ENCODE measurements at regions not wholly inside any gene's neighbourhood (a gene's known extent, or its start where the extent isn't known, plus 50 kb on each side); places are given as distances from the start of the nearest gene placed in this dataset.
A peak's percentile ranks its signal among the peaks of the same experiment; 100 is the strongest.

DNA sequence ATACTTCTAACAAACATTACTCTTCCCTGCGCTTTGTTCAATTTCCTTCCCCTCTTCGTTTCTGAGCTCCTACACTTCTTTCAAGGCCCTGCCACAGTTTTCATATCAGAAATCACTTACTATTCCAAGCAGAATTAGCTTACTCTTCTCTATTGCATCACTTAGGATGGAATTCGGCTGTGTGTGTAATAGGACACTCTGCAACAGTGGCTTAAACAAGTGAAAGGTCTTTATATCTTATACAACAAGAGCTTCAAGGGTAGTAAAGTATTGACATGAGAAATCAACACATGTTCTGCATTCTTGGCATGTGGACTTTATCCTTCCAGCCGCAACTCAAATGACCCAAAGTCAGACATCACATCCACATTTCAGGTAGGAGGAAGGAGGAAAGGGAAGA is 279.6 kb downstream of the PCDH20 start:
- H3K4me2 ChIP-seq, result no peak overlapping the region
- WGBS (ENCODE audit: low lambda C conversion rate, missing lambda C conversion rate), result 52% methylated on average over 4 of the region's 4 CpGs
- no peaks in the 10 kb centered on the region for H4K20me1 ChIP-seq (ENCODE audit: insufficient read depth, poor library complexity, severe bottlenecking)
- H3K36me3 ChIP-seq (replicated peaks; ENCODE audit: insufficient read depth, low read depth), result no peaks in the 10 kb centered on the region
- no peak overlapping the region for H3K4me3 ChIP-seq
- H2AFZ ChIP-seq, result no peak overlapping the region
- no peak overlapping the region for H3K27ac ChIP-seq
- no peak for TF ChIP-seq EZH2 (IDR thresholded peaks at IDR 0.05; ENCODE audit: borderline replicate concordance)
- TF ChIP-seq EZH2phosphoT487 (IDR thresholded peaks at IDR 0.05; ENCODE audit: low read depth, severe bottlenecking, unreplicated experiment), result no peak
- TF ChIP-seq, protein P1, sequence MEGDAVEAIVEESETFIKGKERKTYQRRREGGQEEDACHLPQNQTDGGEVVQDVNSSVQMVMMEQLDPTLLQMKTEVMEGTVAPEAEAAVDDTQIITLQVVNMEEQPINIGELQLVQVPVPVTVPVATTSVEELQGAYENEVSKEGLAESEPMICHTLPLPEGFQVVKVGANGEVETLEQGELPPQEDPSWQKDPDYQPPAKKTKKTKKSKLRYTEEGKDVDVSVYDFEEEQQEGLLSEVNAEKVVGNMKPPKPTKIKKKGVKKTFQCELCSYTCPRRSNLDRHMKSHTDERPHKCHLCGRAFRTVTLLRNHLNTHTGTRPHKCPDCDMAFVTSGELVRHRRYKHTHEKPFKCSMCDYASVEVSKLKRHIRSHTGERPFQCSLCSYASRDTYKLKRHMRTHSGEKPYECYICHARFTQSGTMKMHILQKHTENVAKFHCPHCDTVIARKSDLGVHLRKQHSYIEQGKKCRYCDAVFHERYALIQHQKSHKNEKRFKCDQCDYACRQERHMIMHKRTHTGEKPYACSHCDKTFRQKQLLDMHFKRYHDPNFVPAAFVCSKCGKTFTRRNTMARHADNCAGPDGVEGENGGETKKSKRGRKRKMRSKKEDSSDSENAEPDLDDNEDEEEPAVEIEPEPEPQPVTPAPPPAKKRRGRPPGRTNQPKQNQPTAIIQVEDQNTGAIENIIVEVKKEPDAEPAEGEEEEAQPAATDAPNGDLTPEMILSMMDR (IDR thresholded peaks at IDR 0.05; ENCODE audit: poor library complexity), result no peak
- H3K27me3 ChIP-seq, result no peaks in the 10 kb centered on the region
- peaks cover 10% of the 10 kb centered on the region for H3K4me1 ChIP-seq (ENCODE audit: insufficient read depth)
- DNase-seq (ENCODE audit: low spot score), result peak; percentile 30
- no peaks in the 10 kb centered on the region for H3K9me2 ChIP-seq (replicated peaks; ENCODE audit: insufficient read depth)
- no peaks in the 10 kb centered on the region for H3K79me2 ChIP-seq
- H3K9me3 ChIP-seq (ENCODE audit: low read depth), result no peaks in the 10 kb centered on the region

DNA sequence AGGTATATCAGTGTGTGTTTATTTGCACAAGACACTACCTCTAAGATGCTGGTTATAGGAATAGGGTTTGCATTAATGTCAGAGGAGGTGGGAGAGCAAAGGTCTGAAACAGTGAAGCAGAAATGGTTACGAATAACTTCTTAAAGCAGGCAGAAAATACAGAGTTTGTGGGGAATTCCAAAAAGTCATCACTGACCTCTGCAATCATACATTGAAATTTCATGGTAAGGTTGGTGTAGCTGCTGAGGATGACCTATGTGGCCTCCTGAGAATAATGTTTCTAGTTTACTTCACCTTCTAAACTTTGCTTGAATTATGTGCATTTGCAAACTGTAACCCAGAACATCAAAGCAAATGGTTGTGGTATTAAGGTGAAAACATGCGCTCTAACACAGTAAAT is 280.1 kb downstream of the PCDH20 start:
- no peak overlapping the region for H3K4me2 ChIP-seq
- TF ChIP-seq EZH2 (IDR thresholded peaks at IDR 0.05; ENCODE audit: borderline replicate concordance), result no peak
- TF ChIP-seq EZH2phosphoT487 (IDR thresholded peaks at IDR 0.05; ENCODE audit: low read depth, severe bottlenecking, unreplicated experiment), result no peak
- TF ChIP-seq, protein P1 (IDR thresholded peaks at IDR 0.05; ENCODE audit: poor library complexity), result no peak
- DNase-seq (ENCODE audit: low spot score), result no peak
- H3K27me3 ChIP-seq, result no peaks in the 10 kb centered on the region
- no peaks in the 10 kb centered on the region for H3K79me2 ChIP-seq
- H3K9me3 ChIP-seq (ENCODE audit: low read depth), result no peaks in the 10 kb centered on the region
- no peak overlapping the region for H3K27ac ChIP-seq
- no peak overlapping the region for H3K4me3 ChIP-seq
- H2AFZ ChIP-seq, result no peak overlapping the region
- H3K36me3 ChIP-seq (replicated peaks; ENCODE audit: insufficient read depth, low read depth), result no peaks in the 10 kb centered on the region
- H3K4me1 ChIP-seq (ENCODE audit: insufficient read depth), result peaks cover 10% of the 10 kb centered on the region
- no peaks in the 10 kb centered on the region for H4K20me1 ChIP-seq (ENCODE audit: insufficient read depth, poor library complexity, severe bottlenecking)
- no peaks in the 10 kb centered on the region for H3K9me2 ChIP-seq (replicated peaks; ENCODE audit: insufficient read depth)
- WGBS (ENCODE audit: low lambda C conversion rate, missing lambda C conversion rate), result 93% methylated on average over 2 of the region's 2 CpGs

DNA sequence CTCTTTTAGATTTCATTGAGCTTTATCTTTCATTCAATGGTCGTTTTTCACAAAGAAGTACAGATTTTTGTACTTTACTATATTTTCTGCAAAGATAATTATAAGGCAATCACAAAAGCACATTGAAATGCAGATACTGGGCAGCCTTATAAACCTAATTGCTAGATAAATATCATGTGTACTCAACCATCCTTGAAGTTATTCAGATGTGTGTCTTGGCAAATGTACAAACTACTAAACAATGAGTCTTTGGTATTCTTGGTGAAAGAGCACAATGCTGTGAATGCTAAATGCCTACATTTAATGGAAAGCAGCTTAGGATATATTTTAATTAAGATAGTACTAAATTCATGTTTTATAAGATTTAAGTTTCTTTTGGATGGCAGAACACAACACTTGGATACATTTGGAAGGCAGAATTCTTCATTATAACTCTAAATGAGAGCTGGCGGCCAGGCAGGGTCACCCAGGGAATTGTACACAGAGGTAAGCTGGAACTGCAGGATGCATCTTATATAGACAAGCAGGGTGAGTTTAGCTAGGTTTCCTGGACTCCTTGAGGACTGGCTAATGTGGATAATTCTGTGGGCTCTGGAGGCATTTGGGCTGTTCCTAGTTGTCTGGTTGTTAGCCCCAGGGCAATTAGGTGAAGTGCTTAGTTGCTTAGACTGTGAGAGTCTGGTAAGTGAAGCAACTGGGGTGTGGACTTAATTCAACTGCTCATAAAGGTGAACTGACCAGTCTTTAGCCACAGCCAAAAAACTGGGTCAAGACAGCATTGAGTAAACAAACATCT is 286.6 kb downstream of the PCDH20 start:
- H3K27ac ChIP-seq, result no peak overlapping the region
- H3K9me2 ChIP-seq (replicated peaks; ENCODE audit: insufficient read depth), result no peaks in the 10 kb centered on the region
- no peaks in the 10 kb centered on the region for H3K4me1 ChIP-seq (ENCODE audit: insufficient read depth)
- 69% methylated on average over 2 of the region's 2 CpGs for WGBS (ENCODE audit: low lambda C conversion rate, missing lambda C conversion rate)
- H2AFZ ChIP-seq, result no peak overlapping the region
- no peaks in the 10 kb centered on the region for H3K27me3 ChIP-seq
- no peaks in the 10 kb centered on the region for H4K20me1 ChIP-seq (ENCODE audit: insufficient read depth, poor library complexity, severe bottlenecking)
- H3K4me2 ChIP-seq, result no peak overlapping the region
- H3K79me2 ChIP-seq, result no peaks in the 10 kb centered on the region
- H3K36me3 ChIP-seq (replicated peaks; ENCODE audit: insufficient read depth, low read depth), result no peaks in the 10 kb centered on the region
- H3K9me3 ChIP-seq (ENCODE audit: low read depth), result no peaks in the 10 kb centered on the region
- no peak overlapping the region for H3K4me3 ChIP-seq
- no peak for TF ChIP-seq EZH2 (IDR thresholded peaks at IDR 0.05; ENCODE audit: borderline replicate concordance)
- no peak for TF ChIP-seq EZH2phosphoT487 (IDR thresholded peaks at IDR 0.05; ENCODE audit: low read depth, severe bottlenecking, unreplicated experiment)
- TF ChIP-seq, protein P1 (IDR thresholded peaks at IDR 0.05; ENCODE audit: poor library complexity), result no peak
- no peak for DNase-seq (ENCODE audit: low spot score)

Measured in hepatocyte (in vitro differentiated cells).